Gastrocnemius medialis (tissue), 4 donors: ENCODE measurements at regions not wholly inside any gene's neighbourhood (a gene's known extent, or its start where the extent isn't known, plus 50 kb on each side); places are given as distances from the start of the nearest gene placed in this dataset.

Source experiments
- CTCF ChIP-seq, 5 experiments: fragments of 450-650 bp in 3 of 5; fragments of 200-600 bp in 2 of 5; sonication (generic) in 2 of 5; IDR thresholded peaks in 4 of 5; conservative IDR thresholded peaks in 1 of 5; 1 replicate in 4 of 5; 2 replicates in 1 of 5; pipeline ENCODE4 v1.5.1; 2016 to 2019; ENCODE audit warnings: antibody characterized with exemption in 5 of 5, mild to moderate bottlenecking in 3 of 5, moderate library complexity in 3 of 5
- POLR2A ChIP-seq, 2 donors: fragments of 450-650 bp; IDR thresholded peaks; one replicate each; pipeline ENCODE4 v1.6.1; 2017; ENCODE audit warnings: antibody characterized with exemption in 2 of 2, mild to moderate bottlenecking in 2 of 2, moderate library complexity in 2 of 2

GRCh38 chr10:62993121-62993520 lies 140.0 kb upstream of the NRBF2 start:
- TF ChIP-seq CTCF (IDR thresholded peaks at IDR 0.05 in 4 of 5, conservative IDR thresholded peaks at IDR 0.05 in 1 of 5) (no peak), POLR2A (IDR thresholded peaks at IDR 0.05) (no peak)
